Hepatocyte (in vitro differentiated cells): ENCODE measurements at regions not wholly inside any gene's neighbourhood (a gene's known extent, or its start where the extent isn't known, plus 50 kb on each side); places are given as distances from the start of the nearest gene placed in this dataset.

ENCODE experiments used
- DNase-seq: peaks from one replicate; pipeline ENCODE4 v3.0.0-alpha.2; 2016; ENCODE audit warnings: low spot score
- H2AFZ ChIP-seq: fragments of 200-600 bp; sonication (generic); 2 replicates; pipeline ENCODE4 v1.6.0; 2016; ENCODE audit warnings: antibody characterized with exemption, mild to moderate bottlenecking
- H3K27ac ChIP-seq: fragments of 200-600 bp; sonication (generic); 2 replicates; pipeline ENCODE4 v1.5.1; 2016; ENCODE audit warnings: mild to moderate bottlenecking
- H3K27me3 ChIP-seq: fragments of 200-600 bp; sonication (generic); 2 replicates; pipeline ENCODE4 v1.6.1; 2016
- H3K36me3 ChIP-seq: fragments of 200-600 bp; sonication (generic); replicated peaks from 2 replicates; pipeline ENCODE4 v1.5.1; 2016; ENCODE audit warnings: low read depth; ENCODE audit not compliant: insufficient read depth
- H3K4me1 ChIP-seq: fragments of 200-600 bp; sonication (generic); 2 replicates; pipeline ENCODE4 v1.5.1; 2016; ENCODE audit warnings: mild to moderate bottlenecking, moderate library complexity; ENCODE audit not compliant: insufficient read depth
- H3K4me2 ChIP-seq: fragments of 200-600 bp; sonication (generic); 2 replicates; pipeline ENCODE4 v1.6.0; 2016
- H3K4me3 ChIP-seq: fragments of 200-600 bp; sonication (generic); 2 replicates; pipeline ENCODE4 v1.5.1; 2016; ENCODE audit warnings: mild to moderate bottlenecking
- H3K79me2 ChIP-seq: fragments of 200-600 bp; sonication (generic); 2 replicates; pipeline ENCODE4 v1.6.0; 2017; ENCODE audit warnings: mild to moderate bottlenecking
- H3K9me2 ChIP-seq: fragments of 200-600 bp; sonication (generic); replicated peaks from 2 replicates; pipeline ENCODE4 v1.6.0; 2017; ENCODE audit warnings: mild to moderate bottlenecking; ENCODE audit not compliant: insufficient read depth
- H3K9me3 ChIP-seq: fragments of 200-600 bp; sonication (generic); 2 replicates; pipeline ENCODE4 v1.5.1; 2016; ENCODE audit warnings: low read depth, mild to moderate bottlenecking
- H4K20me1 ChIP-seq: fragments of 200-600 bp; sonication (generic); 2 replicates; pipeline ENCODE4 v1.6.0; 2016; ENCODE audit warnings: mild to moderate bottlenecking; ENCODE audit not compliant: insufficient read depth, poor library complexity, severe bottlenecking
- CTCF ChIP-seq: fragments of 200-600 bp; sonication (generic); IDR thresholded peaks from 2 replicates; pipeline ENCODE4 v1.5.1; 2016; ENCODE audit warnings: antibody characterized with exemption, mild to moderate bottlenecking; ENCODE audit not compliant: poor library complexity
- EZH2 ChIP-seq: fragments of 200-600 bp; sonication (generic); IDR thresholded peaks from 2 replicates; pipeline ENCODE4 v1.6.1; 2016; ENCODE audit warnings: antibody characterized with exemption, mild to moderate bottlenecking, borderline replicate concordance
- EZH2phosphoT487 ChIP-seq: fragments of 200-600 bp; sonication (generic); IDR thresholded peaks from one replicate; pipeline ENCODE4 v1.6.1; 2018; ENCODE audit warnings: antibody characterized with exemption, mild to moderate bottlenecking, low read depth, moderate library complexity; ENCODE audit not compliant: unreplicated experiment, severe bottlenecking
- WGBS: methylation state at CpG from one replicate; pipeline ENCODE4 v1.1.6; 2016; ENCODE audit warnings: low lambda C conversion rate; ENCODE audit errors: missing lambda C conversion rate; 5-methylcytosine and 5-hydroxymethylcytosine counted together

DNA sequence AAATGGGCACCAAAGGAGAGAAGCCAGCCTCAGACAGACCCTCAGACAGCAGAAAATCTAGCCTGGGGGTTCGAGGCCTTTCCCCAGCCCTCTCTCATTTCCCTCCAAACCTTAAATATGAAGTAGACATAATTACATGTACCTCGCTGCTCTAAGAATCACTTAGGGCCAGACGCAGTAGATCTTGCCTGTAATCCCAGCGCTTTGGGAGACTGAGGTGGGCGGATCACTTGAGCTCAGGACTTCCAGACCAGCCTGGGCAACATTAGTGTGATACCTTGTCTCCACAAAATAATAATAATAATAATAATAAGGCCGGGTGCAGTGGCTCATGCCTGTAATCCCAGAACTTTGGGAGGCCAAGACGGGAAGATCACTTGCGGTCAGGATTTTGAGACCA is 52.1 kb upstream of the WNT7B start:
- no peak for TF ChIP-seq EZH2
- no peak for TF ChIP-seq EZH2phosphoT487
- no peak for TF ChIP-seq CTCF
- no peak overlapping the region for H3K27ac ChIP-seq
- peaks cover 14% of the 10 kb centered on the region for H3K27me3 ChIP-seq
- H3K4me2 ChIP-seq, result no peak overlapping the region
- no peaks in the 10 kb centered on the region for H4K20me1 ChIP-seq
- 86% methylated on average over 8 of the region's 8 CpGs for WGBS
- DNase-seq, result no peak
- H2AFZ ChIP-seq, result no peak overlapping the region
- no peaks in the 10 kb centered on the region for H3K9me3 ChIP-seq
- no peak overlapping the region for H3K4me3 ChIP-seq
- no peaks in the 10 kb centered on the region for H3K79me2 ChIP-seq
- peaks cover 5% of the 10 kb centered on the region for H3K4me1 ChIP-seq
- no peaks in the 10 kb centered on the region for H3K36me3 ChIP-seq
- H3K9me2 ChIP-seq, result no peaks in the 10 kb centered on the region

GRCh38 chr22:46029574-46030200 is 52.7 kb upstream of the WNT7B start:
- H3K4me3 ChIP-seq, result no peak overlapping the region
- H3K9me2 ChIP-seq, result no peaks in the 10 kb centered on the region
- WGBS, result 89% methylated on average over 6 of the region's 6 CpGs
- H4K20me1 ChIP-seq, result no peaks in the 10 kb centered on the region
- DNase-seq, result no peak
- no peak overlapping the region for H2AFZ ChIP-seq
- no peak overlapping the region for H3K27ac ChIP-seq
- peaks cover 14% of the 10 kb centered on the region for H3K27me3 ChIP-seq
- no peak for TF ChIP-seq EZH2
- TF ChIP-seq CTCF, result no peak
- TF ChIP-seq EZH2phosphoT487, result no peak
- H3K79me2 ChIP-seq, result no peaks in the 10 kb centered on the region
- no peaks in the 10 kb centered on the region for H3K36me3 ChIP-seq
- no peaks in the 10 kb centered on the region for H3K9me3 ChIP-seq
- H3K4me2 ChIP-seq, result no peak overlapping the region
- H3K4me1 ChIP-seq, result peaks cover 6% of the 10 kb centered on the region

GRCh38 chr22:46030231-46030880 is 53.4 kb upstream of the WNT7B start:
- no peak for TF ChIP-seq EZH2
- no peak for TF ChIP-seq CTCF
- TF ChIP-seq EZH2phosphoT487, result no peak
- Histone ChIP-seq H3K9me3 (no peaks in the 10 kb centered on the region), H3K4me2 (no peak overlapping the region), H2AFZ (no peak overlapping the region), H3K9me2 (no peaks in the 10 kb centered on the region), H3K4me1 (peaks cover 11% of the 10 kb centered on the region), H4K20me1 (no peaks in the 10 kb centered on the region), H3K4me3 (no peak overlapping the region), H3K27ac (no peak overlapping the region), H3K27me3 (peaks cover 14% of the 10 kb centered on the region), H3K36me3 (no peaks in the 10 kb centered on the region), H3K79me2 (no peaks in the 10 kb centered on the region)
- WGBS, result 90% methylated on average over 11 of the region's 11 CpGs
- DNase-seq, result no peak
